Loucy (cell line): ENCODE measurements at regions not wholly inside any gene's neighbourhood (a gene's known extent, or its start where the extent isn't known, plus 50 kb on each side); places are given as distances from the start of the nearest gene placed in this dataset.

Experiments used
- EZH2phosphoT487 ChIP-seq: fragments of 200-600 bp; IDR thresholded peaks from 2 replicates; pipeline ENCODE4 v1.6.1; 2018; ENCODE audit warnings: antibody characterized with exemption, mild to moderate bottlenecking, moderate library complexity, borderline replicate concordance
- TF ChIP-seq, protein P1 (sequence below): fragments of 200-600 bp; sonication (generic); conservative IDR thresholded peaks from 2 replicates; pipeline ENCODE4 v1.5.1; 2014; ENCODE audit warnings: mild to moderate bottlenecking, antibody characterized with exemption, low read length

DNA sequence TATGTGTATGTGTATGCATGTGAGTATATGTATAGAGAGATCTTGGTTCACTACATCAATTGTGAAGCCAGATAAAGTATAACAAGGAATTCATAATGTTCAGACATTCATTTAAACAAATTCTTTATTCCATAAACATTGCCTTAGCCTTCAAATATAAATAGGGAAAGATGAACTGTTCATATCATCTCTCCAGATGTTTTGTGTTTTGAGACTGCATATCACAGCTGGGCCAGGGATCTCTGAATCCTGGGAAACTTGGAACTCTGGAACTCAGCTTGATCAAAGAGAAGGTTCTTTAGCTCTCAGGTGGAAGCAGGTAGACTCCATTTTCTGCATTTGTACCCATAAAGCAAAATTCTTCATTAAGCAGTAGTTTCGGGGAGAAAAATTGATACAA, 272.6 kb upstream of the ETAA1 start:
- TF ChIP-seq, protein P1, sequence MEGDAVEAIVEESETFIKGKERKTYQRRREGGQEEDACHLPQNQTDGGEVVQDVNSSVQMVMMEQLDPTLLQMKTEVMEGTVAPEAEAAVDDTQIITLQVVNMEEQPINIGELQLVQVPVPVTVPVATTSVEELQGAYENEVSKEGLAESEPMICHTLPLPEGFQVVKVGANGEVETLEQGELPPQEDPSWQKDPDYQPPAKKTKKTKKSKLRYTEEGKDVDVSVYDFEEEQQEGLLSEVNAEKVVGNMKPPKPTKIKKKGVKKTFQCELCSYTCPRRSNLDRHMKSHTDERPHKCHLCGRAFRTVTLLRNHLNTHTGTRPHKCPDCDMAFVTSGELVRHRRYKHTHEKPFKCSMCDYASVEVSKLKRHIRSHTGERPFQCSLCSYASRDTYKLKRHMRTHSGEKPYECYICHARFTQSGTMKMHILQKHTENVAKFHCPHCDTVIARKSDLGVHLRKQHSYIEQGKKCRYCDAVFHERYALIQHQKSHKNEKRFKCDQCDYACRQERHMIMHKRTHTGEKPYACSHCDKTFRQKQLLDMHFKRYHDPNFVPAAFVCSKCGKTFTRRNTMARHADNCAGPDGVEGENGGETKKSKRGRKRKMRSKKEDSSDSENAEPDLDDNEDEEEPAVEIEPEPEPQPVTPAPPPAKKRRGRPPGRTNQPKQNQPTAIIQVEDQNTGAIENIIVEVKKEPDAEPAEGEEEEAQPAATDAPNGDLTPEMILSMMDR: no peak
- TF ChIP-seq EZH2phosphoT487: no peak
